ENCODE measurements at regions not wholly inside any gene's neighbourhood (a gene's known extent, or its start where the extent isn't known, plus 50 kb on each side); places are given as distances from the start of the nearest gene placed in this dataset.

DNA sequence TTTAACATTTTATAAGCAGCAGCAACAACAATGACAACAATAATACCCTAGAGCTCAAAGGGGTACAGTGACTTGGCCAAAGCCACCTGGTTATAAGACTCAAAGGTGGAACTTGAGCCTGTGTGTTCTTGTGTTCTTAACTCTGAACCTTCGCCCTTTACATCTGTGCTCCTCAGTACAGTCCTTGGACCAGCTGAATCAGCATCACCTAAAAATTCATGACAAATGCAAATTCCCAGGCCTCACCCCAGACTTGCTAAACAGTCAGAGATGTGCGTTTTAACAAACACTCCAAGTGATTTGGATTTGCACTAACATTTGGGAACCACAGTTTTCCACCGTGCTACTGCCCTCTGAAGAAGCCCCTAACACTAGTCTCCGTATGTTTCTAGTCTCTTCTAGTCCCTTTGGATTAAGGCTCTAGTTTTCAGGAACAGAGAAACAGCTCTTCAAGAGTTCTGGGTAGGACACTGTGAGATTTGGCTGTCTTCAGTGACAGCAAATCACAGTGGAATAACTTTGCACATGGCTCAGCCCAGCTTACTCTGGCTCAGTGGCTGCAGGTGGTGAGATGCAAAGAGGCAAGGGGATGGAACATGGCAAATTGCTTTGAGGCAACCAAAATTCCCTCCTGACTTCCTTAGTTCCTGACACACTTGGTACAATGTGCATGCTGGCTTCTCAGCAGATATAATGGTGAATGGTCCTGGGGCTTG, 151.0 kb upstream of the CDH11 start:
- Histone ChIP-seq H3K9me3 (no peaks in the 10 kb centered on the region), H3K27me3 (no peaks in the 10 kb centered on the region), H3K36me3 (no peaks in the 10 kb centered on the region), H3K4me1 (no peaks in the 10 kb centered on the region), H3K4me3 (no peak overlapping the region), H3K27ac (no peak overlapping the region)
- WGBS, 2 donors = 89% methylated on average over 4 of the region's 4 CpGs
- intact Hi-C loops (cut with DNase I) = no loop called here
- no peak for TF ChIP-seq EP300 (IDR thresholded peaks at IDR 0.05)
- no peak for TF ChIP-seq POLR2A (IDR thresholded peaks at IDR 0.05)
- TF ChIP-seq, protein P1, sequence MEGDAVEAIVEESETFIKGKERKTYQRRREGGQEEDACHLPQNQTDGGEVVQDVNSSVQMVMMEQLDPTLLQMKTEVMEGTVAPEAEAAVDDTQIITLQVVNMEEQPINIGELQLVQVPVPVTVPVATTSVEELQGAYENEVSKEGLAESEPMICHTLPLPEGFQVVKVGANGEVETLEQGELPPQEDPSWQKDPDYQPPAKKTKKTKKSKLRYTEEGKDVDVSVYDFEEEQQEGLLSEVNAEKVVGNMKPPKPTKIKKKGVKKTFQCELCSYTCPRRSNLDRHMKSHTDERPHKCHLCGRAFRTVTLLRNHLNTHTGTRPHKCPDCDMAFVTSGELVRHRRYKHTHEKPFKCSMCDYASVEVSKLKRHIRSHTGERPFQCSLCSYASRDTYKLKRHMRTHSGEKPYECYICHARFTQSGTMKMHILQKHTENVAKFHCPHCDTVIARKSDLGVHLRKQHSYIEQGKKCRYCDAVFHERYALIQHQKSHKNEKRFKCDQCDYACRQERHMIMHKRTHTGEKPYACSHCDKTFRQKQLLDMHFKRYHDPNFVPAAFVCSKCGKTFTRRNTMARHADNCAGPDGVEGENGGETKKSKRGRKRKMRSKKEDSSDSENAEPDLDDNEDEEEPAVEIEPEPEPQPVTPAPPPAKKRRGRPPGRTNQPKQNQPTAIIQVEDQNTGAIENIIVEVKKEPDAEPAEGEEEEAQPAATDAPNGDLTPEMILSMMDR (IDR thresholded peaks at IDR 0.05) = no peak
- no peak for TF ChIP-seq POLR2AphosphoS5 (IDR thresholded peaks at IDR 0.05)
- DNase-seq = no peak

DNA sequence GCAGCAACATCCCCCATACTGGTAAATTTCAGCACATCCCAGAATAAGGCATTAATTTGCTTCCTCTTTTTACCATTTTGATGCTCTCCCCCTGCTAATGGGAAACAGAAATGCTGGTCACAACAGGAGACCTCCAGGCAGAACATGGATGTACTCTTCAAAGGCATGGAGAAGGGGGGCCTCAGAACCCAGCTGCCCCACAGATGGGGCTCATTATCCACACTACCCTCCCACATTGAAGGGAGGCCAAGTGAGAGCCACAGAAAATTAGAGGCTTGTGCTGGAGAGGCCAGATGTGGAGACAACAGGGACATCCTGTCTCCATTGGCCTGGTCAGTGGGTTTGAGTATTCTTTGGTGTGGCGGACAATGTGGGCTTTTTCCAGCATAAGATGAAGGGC, 150.1 kb upstream of the CDH11 start:
- Histone ChIP-seq H3K27me3 (no peaks in the 10 kb centered on the region), H3K4me3 (no peak overlapping the region), H3K9me3 (no peaks in the 10 kb centered on the region), H3K4me1 (no peaks in the 10 kb centered on the region), H3K36me3 (no peaks in the 10 kb centered on the region), H3K27ac (no peak overlapping the region)
- WGBS, 2 donors = 44 to 57% methylated on average over 1 of the region's 1 CpG
- intact Hi-C loops (cut with DNase I) = no loop called here
- DNase-seq = no peak
- TF ChIP-seq POLR2AphosphoS5 (IDR thresholded peaks at IDR 0.05) (no peak), POLR2A (IDR thresholded peaks at IDR 0.05) (no peak), EP300 (IDR thresholded peaks at IDR 0.05) (no peak)
- TF ChIP-seq, protein P1 (IDR thresholded peaks at IDR 0.05) = no peak

DNA sequence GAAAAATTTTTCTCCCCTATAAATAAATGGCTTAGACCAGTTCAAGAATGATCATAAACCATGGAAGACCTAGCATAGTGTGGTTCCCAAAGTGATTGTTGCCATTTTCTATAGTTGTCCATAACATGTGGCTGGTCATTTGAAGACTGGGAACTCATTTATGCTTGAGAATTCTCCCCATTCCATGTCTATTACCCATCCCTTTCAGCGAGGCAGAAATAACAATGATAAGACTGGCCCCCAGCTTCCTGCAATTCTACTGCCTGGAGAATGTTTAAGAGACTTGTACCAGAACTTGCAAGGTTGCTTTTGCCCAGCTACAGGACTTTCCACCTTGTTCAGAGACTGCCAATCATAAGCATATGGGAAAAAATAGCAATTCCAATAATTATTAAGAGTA, 146.5 kb upstream of the CDH11 start:
- Histone ChIP-seq H3K4me3 (no peak overlapping the region), H3K9me3 (no peaks in the 10 kb centered on the region), H3K4me1 (no peaks in the 10 kb centered on the region), H3K27ac (no peak overlapping the region), H3K36me3 (no peaks in the 10 kb centered on the region), H3K27me3 (no peaks in the 10 kb centered on the region)
- intact Hi-C loops (cut with DNase I) = no loop called here
- TF ChIP-seq POLR2AphosphoS5 (IDR thresholded peaks at IDR 0.05) = no peak
- TF ChIP-seq, protein P1 (IDR thresholded peaks at IDR 0.05) = no peak
- TF ChIP-seq POLR2A (IDR thresholded peaks at IDR 0.05) = no peak
- no peak for TF ChIP-seq EP300 (IDR thresholded peaks at IDR 0.05)
- WGBS, 2 donors = 46 to 58% methylated on average over 1 of the region's 1 CpG
- no peak for DNase-seq

DNA sequence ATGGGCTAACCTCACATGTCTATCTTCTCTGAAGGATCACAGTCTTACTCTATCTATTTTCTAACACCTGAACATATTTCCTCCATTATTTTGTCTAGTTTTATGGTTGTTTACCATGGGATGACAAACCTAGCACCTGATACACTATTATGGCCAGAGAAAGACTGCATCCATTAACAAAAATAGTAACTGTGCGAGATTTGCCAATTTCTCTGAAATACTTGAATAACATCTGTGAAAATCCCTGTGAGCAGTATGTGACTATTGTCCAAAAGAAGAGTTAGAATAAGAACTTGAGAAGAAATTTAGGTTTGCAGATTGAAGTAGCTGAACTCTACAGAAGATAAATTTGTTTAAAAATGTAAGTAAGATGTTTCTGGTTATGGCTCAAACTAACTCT, 142.0 kb upstream of the CDH11 start:
- Histone ChIP-seq H3K27ac (no peak overlapping the region), H3K4me3 (no peak overlapping the region), H3K4me1 (no peaks in the 10 kb centered on the region), H3K27me3 (no peaks in the 10 kb centered on the region), H3K36me3 (no peaks in the 10 kb centered on the region), H3K9me3 (no peaks in the 10 kb centered on the region)
- intact Hi-C loops (cut with DNase I) = no loop called here
- 97 to 99% methylated on average over 1 of the region's 1 CpG for WGBS, 2 donors
- no peak for DNase-seq
- TF ChIP-seq, protein P1 (IDR thresholded peaks at IDR 0.05) = no peak
- no peak for TF ChIP-seq POLR2A (IDR thresholded peaks at IDR 0.05)
- TF ChIP-seq POLR2AphosphoS5 (IDR thresholded peaks at IDR 0.05) = no peak
- no peak for TF ChIP-seq EP300 (IDR thresholded peaks at IDR 0.05)

DNA sequence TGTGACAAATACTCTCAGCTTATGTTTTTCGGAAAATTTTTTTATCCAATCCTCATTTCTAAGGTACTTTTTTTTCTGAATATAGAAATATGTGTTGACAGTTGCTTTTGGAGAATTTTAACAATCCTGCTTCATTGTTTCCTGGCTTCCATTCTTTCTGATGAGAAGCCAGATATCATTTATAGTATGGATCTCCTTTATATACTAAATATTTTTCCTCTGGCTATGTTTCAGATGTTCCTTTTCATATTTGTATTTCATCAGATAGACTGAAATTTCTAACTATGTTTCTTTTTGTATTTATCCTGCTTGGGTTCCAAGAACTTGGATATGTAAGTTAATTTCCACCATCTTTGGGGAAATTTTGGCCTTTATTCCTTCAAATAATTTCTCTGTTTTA, 138.9 kb upstream of the CDH11 start:
- Histone ChIP-seq H3K27ac (no peak overlapping the region), H3K4me3 (no peak overlapping the region), H3K9me3 (no peaks in the 10 kb centered on the region), H3K27me3 (no peaks in the 10 kb centered on the region), H3K36me3 (no peaks in the 10 kb centered on the region), H3K4me1 (no peaks in the 10 kb centered on the region)
- 94 to 99% methylated on average over 1 of the region's 1 CpG for WGBS, 2 donors
- TF ChIP-seq EP300 (IDR thresholded peaks at IDR 0.05) = no peak
- no peak for DNase-seq
- intact Hi-C loops (cut with DNase I) = no loop called here
